Erythroblast (primary cell): ENCODE measurements at regions not wholly inside any gene's neighbourhood (a gene's known extent, or its start where the extent isn't known, plus 50 kb on each side); places are given as distances from the start of the nearest gene placed in this dataset.

Experiments used
- GATA1 ChIP-seq: IDR thresholded peaks from 2 replicates; pipeline ENCODE4 v1.6.1; 2011; ENCODE audit warnings: low read depth, mild to moderate bottlenecking, control low read depth, low read length, moderate library complexity
- POLR2A ChIP-seq: IDR thresholded peaks from 2 replicates; pipeline ENCODE4 v1.6.1; 2011; ENCODE audit warnings: mild to moderate bottlenecking, low read length

- no peak for TF ChIP-seq POLR2A
- no peak for TF ChIP-seq GATA1
Observed at GRCh38 chr6:143585241-143585640, 73.7 kb upstream of the FUCA2 start.
